Panc1 (cell line): ENCODE measurements at regions not wholly inside any gene's neighbourhood (a gene's known extent, or its start where the extent isn't known, plus 50 kb on each side); places are given as distances from the start of the nearest gene placed in this dataset.

Experiments used
- ATAC-seq: fragments of 200-7000 bp; cut with Tn5 transposase; 2 replicates; pipeline ENCODE4 v1.9.1; 2020; ENCODE audit warnings: mild to moderate bottlenecking, moderate library complexity
- BruUV-seq: library from RNA; stranded (reverse); fragments of 400-500 nt; replicated peaks from 2 replicates; lab custom pipeline; 2021; lab: Mats Ljungman, UMichigan
- CTCF ChIA-PET: fragments of 300-600 bp; sonication (Branson Sonifier 250); formaldehyde crosslinking; loops from one replicate; lab custom pipeline; 2022; ENCODE audit warnings: antibody characterized with exemption; lab: Charles Lee
- POLR2A ChIA-PET: fragments of 300-600 bp; sonication (Branson Sonifier 250); formaldehyde crosslinking; loops from one replicate; lab custom pipeline; 2022; ENCODE audit warnings: antibody characterized with exemption; lab: Charles Lee
- DNase-seq: peaks from one replicate; pipeline ENCODE4 v3.0.0-alpha.2; 2010; ENCODE audit warnings: low read depth, low spot score
- H3K27ac ChIP-seq: 2 replicates; pipeline ENCODE4 v1.5.1; 2011; ENCODE audit warnings: mild to moderate bottlenecking, low read length, inconsistent platforms
- H3K27me3 ChIP-seq: fragments of 200-500 bp; sonication (Bioruptor generic); 2 replicates; pipeline ENCODE4 v1.6.0; 2014; ENCODE audit warnings: low read length, inconsistent platforms; ENCODE audit not compliant: control insufficient read depth, insufficient read depth
- H3K36me3 ChIP-seq: fragments of 200-500 bp; sonication (Bioruptor generic); 2 replicates; pipeline ENCODE4 v1.5.1; 2014; ENCODE audit warnings: inconsistent platforms, mild to moderate bottlenecking, low read length, moderate library complexity; ENCODE audit not compliant: control insufficient read depth, insufficient read depth
- H3K4me1 ChIP-seq: 2 replicates; pipeline ENCODE4 v1.5.1; 2011; ENCODE audit warnings: inconsistent platforms, mild to moderate bottlenecking, low read length, moderate library complexity; ENCODE audit not compliant: control insufficient read depth, insufficient read depth
- H3K4me3 ChIP-seq, 2 experiments: 2 replicates each; pipeline ENCODE4 v1.5.1; 2011 to 2012; ENCODE audit warnings: low read depth in 2 of 2, low read length in 2 of 2, mild to moderate bottlenecking in 2 of 2, inconsistent platforms in 1 of 2, moderate library complexity in 1 of 2
- H3K9me3 ChIP-seq: fragments of 200-500 bp; sonication (Bioruptor generic); 2 replicates; pipeline ENCODE4 v1.5.1; 2014; ENCODE audit warnings: low read depth, mild to moderate bottlenecking, inconsistent platforms, low read length, moderate library complexity; ENCODE audit not compliant: control insufficient read depth, insufficient read depth
- POLR2AphosphoS5 ChIP-seq: IDR thresholded peaks from 2 replicates; pipeline ENCODE4 v1.6.1; 2012; ENCODE audit warnings: mild to moderate bottlenecking, low read depth, low read length, moderate library complexity
- SIN3A ChIP-seq: IDR thresholded peaks from 2 replicates; pipeline ENCODE4 v1.6.1; 2012; ENCODE audit warnings: low read depth, mild to moderate bottlenecking, low read length, moderate library complexity, borderline replicate concordance; ENCODE audit not compliant: insufficient read depth
- TCF7L2 ChIP-seq: IDR thresholded peaks from 2 replicates; pipeline ENCODE4 v1.6.1; 2011; ENCODE audit warnings: mild to moderate bottlenecking, low read depth, low read length, inconsistent platforms
- in situ Hi-C: cut with HindIII; loops from 2 replicates; pipeline ENCODE4 v1.10.0; 2016; ENCODE audit warnings: low sequenced_read_pairs, low pct_unique_long_range_greater_than_20kb
- intact Hi-C: fragments of 100-400 bp; cut with micrococcal nuclease; formaldehyde crosslinking; loops from one replicate; pipeline ENCODE4 v1.10.0; 2022; ENCODE audit not compliant: unreplicated experiment
- TF ChIP-seq, protein P1 (sequence below): fragments of 450-650 bp; IDR thresholded peaks from 2 replicates; pipeline ENCODE4 v1.5.1; 2017; ENCODE audit warnings: mild to moderate bottlenecking
- TF ChIP-seq, protein P2 (sequence below), 2 experiments: IDR thresholded peaks; 2 replicates each; pipeline ENCODE4 v1.6.1; 2011 to 2012; ENCODE audit warnings: low read depth in 2 of 2, control low read depth in 1 of 2, low read length in 1 of 2, mild to moderate bottlenecking in 1 of 2, moderate library complexity in 1 of 2; ENCODE audit not compliant: insufficient read depth in 1 of 2

- BruUV-seq, result no TSS peak
- peaks cover 3% of the 10 kb centered on the region; the same call in 1 of the 2 replicates for H3K27me3 ChIP-seq
- CTCF ChIA-PET, result no interaction called here
- ATAC-seq, result no peak
- in situ Hi-C loops, result no loop called here
- no peak overlapping the region for H3K27ac ChIP-seq
- no peak for DNase-seq
- H3K36me3 ChIP-seq, result no peaks in the 10 kb centered on the region
- POLR2A ChIA-PET, result no interaction called here
- no peak for TF ChIP-seq SIN3A
- H3K4me3 ChIP-seq, result no peak overlapping the region
- H3K4me1 ChIP-seq, result no peaks in the 10 kb centered on the region
- intact Hi-C loops, result no loop called here
- no peaks in the 10 kb centered on the region for H3K9me3 ChIP-seq
These were observed 214.0 kb upstream of the ASIC2 start for GRCh38 chr17:33506889-33507650.

DNA sequence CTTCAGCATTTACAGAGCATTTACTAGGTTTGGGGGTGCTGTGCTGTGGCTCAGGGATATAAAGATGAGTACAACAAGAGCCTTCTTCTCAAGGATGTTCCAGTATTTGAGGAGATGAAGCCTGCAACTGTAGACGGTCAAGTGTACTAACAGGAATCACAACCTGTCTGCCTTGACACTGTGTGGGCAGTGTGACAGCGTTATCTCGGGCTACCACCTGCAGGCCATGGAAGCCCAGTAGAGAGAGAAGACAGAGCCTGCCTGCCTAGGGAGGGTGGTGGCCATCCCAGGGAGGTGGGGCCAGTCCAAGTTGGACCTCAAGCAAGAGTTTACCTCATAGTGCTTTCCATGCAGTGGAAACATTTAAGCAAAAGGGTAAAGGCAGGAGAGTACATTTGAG is 215.1 kb upstream of the ASIC2 start:
- CTCF ChIA-PET, result no interaction called here
- H3K27ac ChIP-seq, result no peak overlapping the region
- in situ Hi-C loops (no loop called here), intact Hi-C loops (no loop called here)
- H3K9me3 ChIP-seq, result no peaks in the 10 kb centered on the region
- no peak overlapping the region for H3K4me3 ChIP-seq
- BruUV-seq, result no TSS peak
- TF ChIP-seq POLR2AphosphoS5 (no peak), TCF7L2 (no peak), SIN3A (no peak)
- TF ChIP-seq, protein P1, sequence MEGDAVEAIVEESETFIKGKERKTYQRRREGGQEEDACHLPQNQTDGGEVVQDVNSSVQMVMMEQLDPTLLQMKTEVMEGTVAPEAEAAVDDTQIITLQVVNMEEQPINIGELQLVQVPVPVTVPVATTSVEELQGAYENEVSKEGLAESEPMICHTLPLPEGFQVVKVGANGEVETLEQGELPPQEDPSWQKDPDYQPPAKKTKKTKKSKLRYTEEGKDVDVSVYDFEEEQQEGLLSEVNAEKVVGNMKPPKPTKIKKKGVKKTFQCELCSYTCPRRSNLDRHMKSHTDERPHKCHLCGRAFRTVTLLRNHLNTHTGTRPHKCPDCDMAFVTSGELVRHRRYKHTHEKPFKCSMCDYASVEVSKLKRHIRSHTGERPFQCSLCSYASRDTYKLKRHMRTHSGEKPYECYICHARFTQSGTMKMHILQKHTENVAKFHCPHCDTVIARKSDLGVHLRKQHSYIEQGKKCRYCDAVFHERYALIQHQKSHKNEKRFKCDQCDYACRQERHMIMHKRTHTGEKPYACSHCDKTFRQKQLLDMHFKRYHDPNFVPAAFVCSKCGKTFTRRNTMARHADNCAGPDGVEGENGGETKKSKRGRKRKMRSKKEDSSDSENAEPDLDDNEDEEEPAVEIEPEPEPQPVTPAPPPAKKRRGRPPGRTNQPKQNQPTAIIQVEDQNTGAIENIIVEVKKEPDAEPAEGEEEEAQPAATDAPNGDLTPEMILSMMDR, result no peak
- TF ChIP-seq, protein P2, sequence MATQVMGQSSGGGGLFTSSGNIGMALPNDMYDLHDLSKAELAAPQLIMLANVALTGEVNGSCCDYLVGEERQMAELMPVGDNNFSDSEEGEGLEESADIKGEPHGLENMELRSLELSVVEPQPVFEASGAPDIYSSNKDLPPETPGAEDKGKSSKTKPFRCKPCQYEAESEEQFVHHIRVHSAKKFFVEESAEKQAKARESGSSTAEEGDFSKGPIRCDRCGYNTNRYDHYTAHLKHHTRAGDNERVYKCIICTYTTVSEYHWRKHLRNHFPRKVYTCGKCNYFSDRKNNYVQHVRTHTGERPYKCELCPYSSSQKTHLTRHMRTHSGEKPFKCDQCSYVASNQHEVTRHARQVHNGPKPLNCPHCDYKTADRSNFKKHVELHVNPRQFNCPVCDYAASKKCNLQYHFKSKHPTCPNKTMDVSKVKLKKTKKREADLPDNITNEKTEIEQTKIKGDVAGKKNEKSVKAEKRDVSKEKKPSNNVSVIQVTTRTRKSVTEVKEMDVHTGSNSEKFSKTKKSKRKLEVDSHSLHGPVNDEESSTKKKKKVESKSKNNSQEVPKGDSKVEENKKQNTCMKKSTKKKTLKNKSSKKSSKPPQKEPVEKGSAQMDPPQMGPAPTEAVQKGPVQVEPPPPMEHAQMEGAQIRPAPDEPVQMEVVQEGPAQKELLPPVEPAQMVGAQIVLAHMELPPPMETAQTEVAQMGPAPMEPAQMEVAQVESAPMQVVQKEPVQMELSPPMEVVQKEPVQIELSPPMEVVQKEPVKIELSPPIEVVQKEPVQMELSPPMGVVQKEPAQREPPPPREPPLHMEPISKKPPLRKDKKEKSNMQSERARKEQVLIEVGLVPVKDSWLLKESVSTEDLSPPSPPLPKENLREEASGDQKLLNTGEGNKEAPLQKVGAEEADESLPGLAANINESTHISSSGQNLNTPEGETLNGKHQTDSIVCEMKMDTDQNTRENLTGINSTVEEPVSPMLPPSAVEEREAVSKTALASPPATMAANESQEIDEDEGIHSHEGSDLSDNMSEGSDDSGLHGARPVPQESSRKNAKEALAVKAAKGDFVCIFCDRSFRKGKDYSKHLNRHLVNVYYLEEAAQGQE (IDR thresholded peaks at IDR 0.05; ENCODE audit: insufficient read depth in 1 of 2, low read depth in 2 of 2, low read length in 1 of 2), result no peak
- DNase-seq (no peak), ATAC-seq (no peak)
- peaks cover 3% of the 10 kb centered on the region; the same call in 1 of the 2 replicates for H3K27me3 ChIP-seq
- no peaks in the 10 kb centered on the region for H3K4me1 ChIP-seq
- no peaks in the 10 kb centered on the region for H3K36me3 ChIP-seq
- POLR2A ChIA-PET, result no interaction called here

- ChIA-PET CTCF (no interaction called here), POLR2A (no interaction called here)
- no peak overlapping the region for H3K27ac ChIP-seq
- in situ Hi-C loops (no loop called here), intact Hi-C loops (no loop called here)
- DNase-seq (no peak), ATAC-seq (no peak)
- no peaks in the 10 kb centered on the region for H3K9me3 ChIP-seq
- no peak overlapping the region for H3K4me3 ChIP-seq
- BruUV-seq, result no TSS peak
- no peaks in the 10 kb centered on the region for H3K36me3 ChIP-seq
- TF ChIP-seq, protein P2 (IDR thresholded peaks at IDR 0.05; ENCODE audit: insufficient read depth in 1 of 2, low read depth in 2 of 2, low read length in 1 of 2), result no peak
- TF ChIP-seq, protein P1, result no peak
- TF ChIP-seq POLR2AphosphoS5 (no peak), SIN3A (no peak), TCF7L2 (no peak)
- no peaks in the 10 kb centered on the region for H3K4me1 ChIP-seq
- no peaks in the 10 kb centered on the region for H3K27me3 ChIP-seq
These were observed 216.2 kb upstream of the ASIC2 start for GRCh38 chr17:33509331-33509730.
